ENCODE measurements at regions not wholly inside any gene's neighbourhood (a gene's known extent, or its start where the extent isn't known, plus 50 kb on each side); places are given as distances from the start of the nearest gene placed in this dataset.

GRCh38 chr22:45069925-45070324 is 60.1 kb upstream of the PHF21B start:
- peak in 1 of 8 donors; percentile 22 for ATAC-seq
- peaks cover 0 to 54% (median 44%) of the 10 kb centered on the region in 7 donors for H3K27me3 ChIP-seq
- no peaks in the 10 kb centered on the region for H3K36me3 ChIP-seq
- no peak overlapping the region for H3K4me3 ChIP-seq
- no peak overlapping the region for H3K27ac ChIP-seq
- intact Hi-C loops (cut with DNase I) = no loop called here
- no peak for TF ChIP-seq CTCF (IDR thresholded peaks at IDR 0.05)
- no peak for DNase-seq
- peaks cover 0 to 12% (median 0%) of the 10 kb centered on the region in 11 donors for H3K9me3 ChIP-seq
- WGBS, 2 donors = 89 to 92% methylated on average over 5 of the region's 5 CpGs
- no peaks in the 10 kb centered on the region for H3K4me1 ChIP-seq

GRCh38 chr22:45071618-45072017 is 61.8 kb upstream of the PHF21B start:
- Histone ChIP-seq H3K27me3 (peaks cover 0 to 66% (median 58%) of the 10 kb centered on the region in 7 donors), H3K27ac (no peak overlapping the region), H3K4me1 (no peaks in the 10 kb centered on the region), H3K36me3 (no peaks in the 10 kb centered on the region), H3K4me3 (no peak overlapping the region), H3K9me3 (peaks cover 0 to 12% (median 0%) of the 10 kb centered on the region in 11 donors)
- 44 to 51% methylated on average over 6 to 9 of the region's 9 CpGs for WGBS, 2 donors
- no peak for DNase-seq
- no peak for ATAC-seq
- intact Hi-C loops (cut with DNase I) = no loop called here
- TF ChIP-seq CTCF (IDR thresholded peaks at IDR 0.05) = no peak

- peaks cover 0 to 12% (median 0%) of the 10 kb centered on the region in 11 donors for H3K9me3 ChIP-seq
- intact Hi-C loops (cut with DNase I) = no loop called here
- no peak overlapping the region for H3K4me3 ChIP-seq
- no peak overlapping the region for H3K27ac ChIP-seq
- no peak for TF ChIP-seq CTCF (IDR thresholded peaks at IDR 0.05)
- no peaks in the 10 kb centered on the region for H3K4me1 ChIP-seq
- DNase-seq = no peak
- H3K27me3 ChIP-seq = peaks cover 0 to 70% (median 65%) of the 10 kb centered on the region in 7 donors
- WGBS, 2 donors = 23 to 27% methylated on average over 17 of the region's 17 CpGs
- H3K36me3 ChIP-seq = no peaks in the 10 kb centered on the region
- ATAC-seq = no peak
These were observed 62.6 kb upstream of the PHF21B start for GRCh38 chr22:45072322-45072903.

GRCh38 chr22:45073064-45073463 is 63.3 kb upstream of the PHF21B start:
- Histone ChIP-seq H3K27me3 (peaks cover 0 to 76% (median 71%) of the 10 kb centered on the region in 7 donors), H3K4me1 (no peaks in the 10 kb centered on the region), H3K36me3 (no peaks in the 10 kb centered on the region), H3K9me3 (peaks cover 0 to 6% (median 0%) of the 10 kb centered on the region in 11 donors), H3K4me3 (no peak overlapping the region), H3K27ac (no peak overlapping the region)
- TF ChIP-seq CTCF (IDR thresholded peaks at IDR 0.05) = no peak
- 82 to 85% methylated on average over 5 of the region's 5 CpGs for WGBS, 2 donors
- intact Hi-C loops (cut with DNase I) = no loop called here
- DNase-seq = no peak
- no peak for ATAC-seq

Data from heart right ventricle (tissue), 16 donors.